Sigmoid colon (tissue), 4 donors: ENCODE measurements at regions not wholly inside any gene's neighbourhood (a gene's known extent, or its start where the extent isn't known, plus 50 kb on each side); places are given as distances from the start of the nearest gene placed in this dataset.

Experiments used
- EP300 ChIP-seq, 4 donors: sonication (generic); formaldehyde crosslinking; IDR thresholded peaks; one replicate each; pipeline ENCODE4 v1.6.1; 2017; ENCODE audit warnings: antibody characterized with exemption in 4 of 4
- POLR2AphosphoS5 ChIP-seq, 4 donors: sonication (generic); formaldehyde crosslinking; IDR thresholded peaks; one replicate each; pipeline ENCODE4 v1.6.1; 2017; ENCODE audit warnings: antibody characterized with exemption in 4 of 4

DNA sequence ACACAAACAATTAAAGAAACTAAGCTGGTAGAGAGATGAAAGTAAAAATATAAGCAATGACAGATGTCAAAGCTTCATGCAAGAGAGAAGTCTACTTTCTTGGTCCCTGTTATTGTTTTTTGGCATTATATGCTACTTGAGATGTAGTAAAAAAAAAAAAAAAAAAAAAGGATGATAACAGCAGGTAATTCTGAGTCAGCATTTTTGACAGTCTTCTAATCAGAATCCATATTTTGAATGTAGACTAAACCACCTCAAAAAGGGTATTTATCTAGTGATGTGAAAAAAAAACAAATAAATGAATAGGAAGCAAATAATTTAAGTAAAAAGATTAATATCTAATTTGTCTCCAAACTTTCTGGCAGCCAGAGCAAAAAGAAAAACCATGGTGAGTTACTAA, 422.2 kb upstream of the CPEB2 start:
- TF ChIP-seq POLR2AphosphoS5 (IDR thresholded peaks at IDR 0.05) (no peak), EP300 (IDR thresholded peaks at IDR 0.05) (no peak)
